SK-N-SH (cell line): ENCODE measurements at regions not wholly inside any gene's neighbourhood (a gene's known extent, or its start where the extent isn't known, plus 50 kb on each side); places are given as distances from the start of the nearest gene placed in this dataset.

ENCODE experiments used
- CTCF ChIA-PET: fragments of 300-600, 350-600 bp; formaldehyde crosslinking; extraction: SDS; loops from one replicate; lab custom pipeline; 2021; lab: Yijun Ruan, JAX
- POLR2A ChIA-PET: fragments of 350-600 bp; sonication (Branson Sonifier 250); formaldehyde crosslinking; extraction: SDS; loops from one replicate; lab custom pipeline; 2020; ENCODE audit warnings: antibody characterized with exemption, inconsistent platforms; lab: Yijun Ruan, JAX
- DNase-seq: peaks from one replicate; pipeline ENCODE4 v3.0.0; 2012
- H2AFZ ChIP-seq: fragments of 200-600 bp; sonication (generic); 2 replicates; pipeline ENCODE4 v1.8.1; 2016; ENCODE audit warnings: antibody characterized with exemption, mild to moderate bottlenecking, low read depth
- H3F3A ChIP-seq: fragments of 200-600 bp; sonication (generic); replicated peaks from 2 replicates; pipeline ENCODE3; 2016; ENCODE audit warnings: antibody characterized with exemption, mild to moderate bottlenecking; ENCODE audit not compliant: insufficient read depth
- H3K27ac ChIP-seq, 2 experiments: fragments of 200-500 bp in 1 of 2; fragments of 200-600 bp in 1 of 2; sonication (Bioruptor generic) in 1 of 2; sonication (generic), shearing (Covaris generic) in 1 of 2; 2 replicates each; pipeline versions ENCODE4 v1.5.1 to v1.6.1; 2014 to 2016; ENCODE audit warnings: low read depth in 2 of 2, inconsistent platforms in 1 of 2, low read length in 1 of 2, mild to moderate bottlenecking in 1 of 2, mixed read lengths in 1 of 2
- H3K27me3 ChIP-seq: fragments of 200-600 bp; sonication (generic), shearing (Covaris generic); 2 replicates; pipeline ENCODE4 v1.6.1; 2016; ENCODE audit warnings: mixed run types; ENCODE audit not compliant: insufficient read depth
- H3K36me3 ChIP-seq, 2 experiments: fragments of 200-500 bp in 1 of 2; fragments of 200-600 bp in 1 of 2; sonication (Bioruptor generic) in 1 of 2; sonication (generic) in 1 of 2; replicated peaks in 1 of 2; 2 replicates each; pipeline versions ENCODE3 to v1.5.1; 2014 to 2016; ENCODE audit warnings: low read length in 1 of 2, mild to moderate bottlenecking in 1 of 2; ENCODE audit not compliant: insufficient read depth in 2 of 2, control insufficient read depth in 1 of 2
- H3K4me1 ChIP-seq, 2 experiments: fragments of 200-500 bp in 1 of 2; fragments of 200-600 bp in 1 of 2; sonication (Bioruptor generic) in 1 of 2; sonication (generic), shearing (Covaris generic) in 1 of 2; 2 replicates each; pipeline versions ENCODE4 v1.5.1 to v1.6.1; 2014 to 2016; ENCODE audit warnings: low read depth in 1 of 2, low read length in 1 of 2, mixed run types in 1 of 2; ENCODE audit not compliant: insufficient read depth in 2 of 2, control insufficient read depth in 1 of 2
- H3K4me2 ChIP-seq: fragments of 200-600 bp; sonication (generic), shearing (Covaris generic); 2 replicates; pipeline ENCODE4 v1.6.1; 2017; ENCODE audit warnings: mixed run types
- H3K4me3 ChIP-seq, 2 experiments: fragments of 200-500 bp in 1 of 2; fragments of 200-600 bp in 1 of 2; sonication (Bioruptor generic) in 1 of 2; sonication (generic), shearing (Covaris generic) in 1 of 2; 2 replicates each; pipeline versions ENCODE4 v1.5.1 to v1.8.1; 2014 to 2016; ENCODE audit warnings: low read depth in 2 of 2, inconsistent platforms in 1 of 2, low read length in 1 of 2, mild to moderate bottlenecking in 1 of 2, mixed read lengths in 1 of 2, moderate library complexity in 1 of 2
- H3K79me2 ChIP-seq: fragments of 200-600 bp; sonication (generic); 2 replicates; pipeline ENCODE4 v1.8.1; 2017; ENCODE audit warnings: mild to moderate bottlenecking; ENCODE audit not compliant: insufficient read depth
- H3K9ac ChIP-seq: fragments of 200-600 bp; sonication (generic); 2 replicates; pipeline ENCODE4 v1.6.1; 2017; ENCODE audit warnings: mixed run types
- H3K9me2 ChIP-seq: fragments of 200-600 bp; sonication (generic); 2 replicates; pipeline ENCODE4 v1.6.1; 2017; ENCODE audit warnings: mixed run types
- H3K9me3 ChIP-seq: fragments of 200-600 bp; sonication (generic); 2 replicates; pipeline ENCODE4 v1.6.1; 2017; ENCODE audit warnings: mixed run types, mild to moderate bottlenecking, moderate library complexity
- H4K20me1 ChIP-seq: fragments of 200-600 bp; sonication (generic); 2 replicates; pipeline ENCODE4 v1.6.1; 2017; ENCODE audit warnings: mild to moderate bottlenecking, mixed run types; ENCODE audit not compliant: insufficient read depth
- CHD2 ChIP-seq: fragments of 150-350 bp; IDR thresholded peaks from 2 replicates; pipeline ENCODE4 v1.6.1; 2018; ENCODE audit warnings: low read length; ENCODE audit not compliant: partially characterized antibody
- EZH2phosphoT487 ChIP-seq: fragments of 200-600 bp; sonication (generic); IDR thresholded peaks from 2 replicates; pipeline ENCODE4 v1.6.1; 2017; ENCODE audit warnings: low read depth, mixed run types, mild to moderate bottlenecking, antibody characterized with exemption, moderate library complexity, borderline replicate concordance
- FOSL2 ChIP-seq: IDR thresholded peaks from 2 replicates; pipeline ENCODE4 v1.4.0; 2012; ENCODE audit warnings: low read depth, mild to moderate bottlenecking, moderate library complexity, borderline replicate concordance
- FOXJ3 ChIP-seq: sonication (generic); formaldehyde crosslinking; IDR thresholded peaks from 2 replicates; pipeline ENCODE4 v1.5.1; 2020; ENCODE audit warnings: mild to moderate bottlenecking, missing genetic modification reagents
- FOXM1 ChIP-seq: IDR thresholded peaks from 2 replicates; pipeline ENCODE4 v1.4.0; 2012; ENCODE audit warnings: low read depth, mild to moderate bottlenecking
- GATA2 ChIP-seq: sonication (generic); formaldehyde crosslinking; IDR thresholded peaks from 2 replicates; pipeline ENCODE4 v1.5.0; 2020; ENCODE audit warnings: mild to moderate bottlenecking, missing genetic modification reagents
- JUND ChIP-seq: IDR thresholded peaks from 2 replicates; pipeline ENCODE4 v1.4.0; 2012
- MXI1 ChIP-seq: IDR thresholded peaks from 2 replicates; pipeline ENCODE4 v1.6.1; 2012; ENCODE audit warnings: mild to moderate bottlenecking, low read depth, low read length, improper control_type of control experiment
- NFIC ChIP-seq: IDR thresholded peaks from 2 replicates; pipeline ENCODE4 v1.4.0; 2012; ENCODE audit warnings: borderline replicate concordance
- POLR2AphosphoS5 ChIP-seq: IDR thresholded peaks from 2 replicates; pipeline ENCODE4 v1.6.1; 2012; ENCODE audit warnings: low read depth, low read length
- RAD21 ChIP-seq: IDR thresholded peaks from 2 replicates; pipeline ENCODE4 v1.6.1; 2012; ENCODE audit warnings: mild to moderate bottlenecking, low read length
- RCOR1 ChIP-seq: fragments of 150-350 bp; IDR thresholded peaks from 2 replicates; pipeline ENCODE4 v1.6.1; 2017; ENCODE audit warnings: antibody characterized with exemption, low read length
- RFX5 ChIP-seq: IDR thresholded peaks from 2 replicates; pipeline ENCODE4 v1.6.1; 2012; ENCODE audit warnings: mild to moderate bottlenecking, improper control_type of control experiment, low read length
- RXRA ChIP-seq: IDR thresholded peaks from 2 replicates; pipeline ENCODE4 v1.4.0; 2012; ENCODE audit warnings: low read depth, mild to moderate bottlenecking, borderline replicate concordance
- SIN3A ChIP-seq: IDR thresholded peaks from 2 replicates; pipeline ENCODE4 v1.6.1; 2012; ENCODE audit warnings: low read depth, mild to moderate bottlenecking, low read length, moderate library complexity, borderline replicate concordance
- TCF12 ChIP-seq: IDR thresholded peaks from 2 replicates; pipeline ENCODE4 v1.4.0; 2012
- TEAD4 ChIP-seq: IDR thresholded peaks from 2 replicates; pipeline ENCODE4 v1.4.0; 2012; ENCODE audit warnings: mild to moderate bottlenecking, borderline replicate concordance; ENCODE audit not compliant: insufficient read depth
- USF2 ChIP-seq: fragments of 150-350 bp; IDR thresholded peaks from 2 replicates; pipeline ENCODE4 v1.6.1; 2017; ENCODE audit warnings: antibody characterized with exemption, low read length, low read depth, borderline replicate concordance
- YY1 ChIP-seq: IDR thresholded peaks from 2 replicates; pipeline ENCODE4 v1.4.0; 2012; ENCODE audit warnings: low read depth, mild to moderate bottlenecking
- WGBS: methylation state at CpG from one replicate; pipeline ENCODE4 v1.1.6; 2017; ENCODE audit warnings: low lambda C conversion rate; 5-methylcytosine and 5-hydroxymethylcytosine counted together
- TF ChIP-seq, protein P1 (sequence below): IDR thresholded peaks from 2 replicates; pipeline ENCODE4 v1.4.0; 2012; ENCODE audit warnings: low read depth, borderline replicate concordance
- TF ChIP-seq, protein P2 (sequence below): fragments of 150-350 bp; IDR thresholded peaks from 2 replicates; pipeline ENCODE4 v1.6.1; 2016; ENCODE audit warnings: mild to moderate bottlenecking, low read depth, low read length
- TF ChIP-seq, protein P3 (sequence below): IDR thresholded peaks from 2 replicates; pipeline ENCODE4 v1.4.0; 2012; ENCODE audit warnings: low read depth
- TF ChIP-seq, protein P4 (sequence below): IDR thresholded peaks from 2 replicates; pipeline ENCODE4; 2012

DNA sequence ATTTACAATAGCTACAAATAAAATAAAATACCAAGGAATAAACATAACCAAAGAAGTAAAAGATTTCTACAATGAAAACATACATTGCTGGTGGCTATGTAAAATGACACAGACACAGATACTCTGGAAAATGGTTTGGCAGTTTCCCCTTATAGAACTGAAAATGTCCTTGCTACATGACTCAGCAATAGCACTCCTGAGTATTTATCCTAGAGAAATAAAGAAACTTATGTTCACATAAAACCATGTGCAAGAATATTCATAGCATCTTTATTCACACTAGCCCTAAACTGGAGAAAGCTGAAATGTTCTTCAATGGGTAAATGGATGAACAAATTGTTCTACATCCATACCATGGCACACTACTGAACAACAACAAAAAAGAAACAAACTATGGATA lies 100.2 kb upstream of the RFC3 start:
- Histone ChIP-seq H3K9me3 (no peaks in the 10 kb centered on the region), H3K36me3 (no peaks in the 10 kb centered on the region), H3K9me2 (0 out of 2 replicates have a peak, but pooled peaks cover 6% of the 10 kb centered on the region), H3K79me2 (no peaks in the 10 kb centered on the region), H4K20me1 (no peaks in the 10 kb centered on the region), H3K27ac (no peak overlapping the region), H3K4me2 (no peak overlapping the region), H2AFZ (no peak overlapping the region), H3K4me3 (no peak overlapping the region), H3F3A (peaks cover 17% of the 10 kb centered on the region), H3K9ac (no peak overlapping the region), H3K27me3 (no peaks in the 10 kb centered on the region), H3K4me1 (peaks cover 0 to 9% of the 10 kb centered on the region in 2 experiments; a peak in 2 of 4 replicates)
- DNase-seq, result no peak
- CTCF ChIA-PET, result interaction anchor here (0.6 kb wide), 1 partner anchor 1136 kb away, joined by 3 read pairs; no protein-coding TSS in a partner anchor
- no peak for TF ChIP-seq USF2
- TF ChIP-seq, protein P1, sequence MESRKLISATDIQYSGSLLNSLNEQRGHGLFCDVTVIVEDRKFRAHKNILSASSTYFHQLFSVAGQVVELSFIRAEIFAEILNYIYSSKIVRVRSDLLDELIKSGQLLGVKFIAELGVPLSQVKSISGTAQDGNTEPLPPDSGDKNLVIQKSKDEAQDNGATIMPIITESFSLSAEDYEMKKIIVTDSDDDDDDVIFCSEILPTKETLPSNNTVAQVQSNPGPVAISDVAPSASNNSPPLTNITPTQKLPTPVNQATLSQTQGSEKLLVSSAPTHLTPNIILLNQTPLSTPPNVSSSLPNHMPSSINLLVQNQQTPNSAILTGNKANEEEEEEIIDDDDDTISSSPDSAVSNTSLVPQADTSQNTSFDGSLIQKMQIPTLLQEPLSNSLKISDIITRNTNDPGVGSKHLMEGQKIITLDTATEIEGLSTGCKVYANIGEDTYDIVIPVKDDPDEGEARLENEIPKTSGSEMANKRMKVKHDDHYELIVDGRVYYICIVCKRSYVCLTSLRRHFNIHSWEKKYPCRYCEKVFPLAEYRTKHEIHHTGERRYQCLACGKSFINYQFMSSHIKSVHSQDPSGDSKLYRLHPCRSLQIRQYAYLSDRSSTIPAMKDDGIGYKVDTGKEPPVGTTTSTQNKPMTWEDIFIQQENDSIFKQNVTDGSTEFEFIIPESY, result no peak
- no peak for TF ChIP-seq YY1
- no peak for TF ChIP-seq FOXM1
- TF ChIP-seq RXRA, result no peak
- TF ChIP-seq FOXJ3 (CRISPR knock-in tag), result no peak
- TF ChIP-seq, protein P2, sequence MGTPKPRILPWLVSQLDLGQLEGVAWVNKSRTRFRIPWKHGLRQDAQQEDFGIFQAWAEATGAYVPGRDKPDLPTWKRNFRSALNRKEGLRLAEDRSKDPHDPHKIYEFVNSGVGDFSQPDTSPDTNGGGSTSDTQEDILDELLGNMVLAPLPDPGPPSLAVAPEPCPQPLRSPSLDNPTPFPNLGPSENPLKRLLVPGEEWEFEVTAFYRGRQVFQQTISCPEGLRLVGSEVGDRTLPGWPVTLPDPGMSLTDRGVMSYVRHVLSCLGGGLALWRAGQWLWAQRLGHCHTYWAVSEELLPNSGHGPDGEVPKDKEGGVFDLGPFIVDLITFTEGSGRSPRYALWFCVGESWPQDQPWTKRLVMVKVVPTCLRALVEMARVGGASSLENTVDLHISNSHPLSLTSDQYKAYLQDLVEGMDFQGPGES, result no peak
- no peak for TF ChIP-seq SIN3A
- no peak for TF ChIP-seq EZH2phosphoT487
- POLR2A ChIA-PET, result no interaction called here

DNA sequence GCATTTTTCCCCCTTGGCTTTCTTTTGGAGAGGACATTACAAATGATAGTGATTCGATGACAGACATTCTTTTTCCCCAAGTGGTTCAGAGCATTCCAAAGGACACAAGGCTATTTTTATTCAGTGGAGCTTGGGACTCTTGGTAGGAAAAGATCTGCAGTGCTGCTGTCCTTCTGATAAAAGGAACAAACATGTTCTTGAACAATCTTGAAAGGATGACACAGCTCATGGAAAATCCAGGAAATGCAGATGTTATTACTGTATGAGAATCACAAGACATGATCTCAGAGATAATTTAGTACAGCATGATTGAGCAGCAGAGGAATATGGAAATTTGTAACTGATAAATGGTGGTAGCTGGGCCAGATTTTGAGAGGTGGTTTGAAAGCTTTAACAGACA lies 96.2 kb upstream of the RFC3 start:
- POLR2A ChIA-PET, result no interaction called here
- 0% methylated on average over 1 of the region's 1 CpG for whole genome bisulfite sequencing
- peak overlapping the region; percentile 68 to 86; a peak in 3 of 4 replicates for H3K27ac ChIP-seq
- H3K4me3 ChIP-seq, result no peak overlapping the region
- H2AFZ ChIP-seq, result peak overlapping the region; percentile 56
- no peaks in the 10 kb centered on the region for H3K9me3 ChIP-seq
- H3K9me2 ChIP-seq, result 0 out of 2 replicates have a peak, but pooled peaks cover under 1% of the 10 kb centered on the region
- no peak for DNase-seq
- H3K36me3 ChIP-seq, result no peaks in the 10 kb centered on the region
- H4K20me1 ChIP-seq, result no peaks in the 10 kb centered on the region
- peak overlapping the region; percentile 36; the same call in 1 of the 2 replicates for H3K9ac ChIP-seq
- CTCF ChIA-PET, result interaction anchor here (0.8 to 1.4 kb wide), 3 partner anchors 179 to 1071 kb away, joined by 3 read pairs; no protein-coding TSS in a partner anchor
- H3K27me3 ChIP-seq, result no peaks in the 10 kb centered on the region
- peaks cover 22% of the 10 kb centered on the region for H3F3A ChIP-seq
- peak overlapping the region; percentile 41; the same call in 1 of the 2 replicates for H3K4me2 ChIP-seq
- no peaks in the 10 kb centered on the region for H3K79me2 ChIP-seq
- H3K4me1 ChIP-seq, result peaks cover 5 to 19% of the 10 kb centered on the region in 2 experiments; a peak in 3 of 4 replicates
- TF ChIP-seq JUND (peak; percentile 52; the same call in 1 of the 2 replicates), USF2 (no peak), GATA2 (CRISPR knock-in tag) (no peak), RFX5 (no peak), NFIC (no peak), RAD21 (no peak), FOSL2 (peak; percentile 37; the same call in 1 of the 2 replicates), RCOR1 (no peak), POLR2AphosphoS5 (no peak), CHD2 (no peak), TEAD4 (peak; percentile 53; the same call in 1 of the 2 replicates), TCF12 (peak; percentile 71), MXI1 (no peak), FOXM1 (0 out of 2 replicates have a peak, but pooled peaks have one; percentile 25)
- TF ChIP-seq, protein P3, sequence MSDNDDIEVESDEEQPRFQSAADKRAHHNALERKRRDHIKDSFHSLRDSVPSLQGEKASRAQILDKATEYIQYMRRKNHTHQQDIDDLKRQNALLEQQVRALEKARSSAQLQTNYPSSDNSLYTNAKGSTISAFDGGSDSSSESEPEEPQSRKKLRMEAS, result no peak
- TF ChIP-seq, protein P4, sequence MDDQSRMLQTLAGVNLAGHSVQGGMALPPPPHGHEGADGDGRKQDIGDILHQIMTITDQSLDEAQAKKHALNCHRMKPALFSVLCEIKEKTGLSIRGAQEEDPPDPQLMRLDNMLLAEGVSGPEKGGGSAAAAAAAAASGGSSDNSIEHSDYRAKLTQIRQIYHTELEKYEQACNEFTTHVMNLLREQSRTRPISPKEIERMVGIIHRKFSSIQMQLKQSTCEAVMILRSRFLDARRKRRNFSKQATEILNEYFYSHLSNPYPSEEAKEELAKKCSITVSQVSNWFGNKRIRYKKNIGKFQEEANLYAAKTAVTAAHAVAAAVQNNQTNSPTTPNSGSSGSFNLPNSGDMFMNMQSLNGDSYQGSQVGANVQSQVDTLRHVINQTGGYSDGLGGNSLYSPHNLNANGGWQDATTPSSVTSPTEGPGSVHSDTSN, result peak; percentile 59
